ENCODE measurements at regions not wholly inside any gene's neighbourhood (a gene's known extent, or its start where the extent isn't known, plus 50 kb on each side); places are given as distances from the start of the nearest gene placed in this dataset.

DNA sequence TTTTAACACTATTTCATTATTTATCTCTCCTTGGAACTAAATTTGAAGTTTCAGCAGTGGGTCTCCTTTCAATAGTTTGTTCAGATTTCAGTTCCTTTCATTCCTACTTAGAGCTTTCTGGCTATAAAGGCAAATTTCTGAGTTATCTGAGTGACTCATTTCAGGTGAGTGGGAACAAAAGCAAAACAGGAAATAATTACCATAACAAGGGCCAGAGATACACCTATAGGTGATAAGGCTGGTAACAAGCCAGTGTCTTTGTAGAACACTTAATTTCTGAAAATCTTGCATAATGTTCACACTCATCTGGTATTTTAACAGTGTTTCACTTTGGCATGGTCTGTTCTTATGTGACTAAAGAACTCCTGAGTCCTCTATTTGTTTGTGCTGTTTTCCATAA is 64.5 kb upstream of the PRRC2C start:
- H3K4me1 ChIP-seq (ENCODE audit: insufficient read depth) = no peaks in the 10 kb centered on the region
- DNase-seq = no peak
- no peak overlapping the region for H3K27ac ChIP-seq
- H3K4me3 ChIP-seq = no peak overlapping the region
- H3K27me3 ChIP-seq = no peaks in the 10 kb centered on the region
- TF ChIP-seq, protein P1, sequence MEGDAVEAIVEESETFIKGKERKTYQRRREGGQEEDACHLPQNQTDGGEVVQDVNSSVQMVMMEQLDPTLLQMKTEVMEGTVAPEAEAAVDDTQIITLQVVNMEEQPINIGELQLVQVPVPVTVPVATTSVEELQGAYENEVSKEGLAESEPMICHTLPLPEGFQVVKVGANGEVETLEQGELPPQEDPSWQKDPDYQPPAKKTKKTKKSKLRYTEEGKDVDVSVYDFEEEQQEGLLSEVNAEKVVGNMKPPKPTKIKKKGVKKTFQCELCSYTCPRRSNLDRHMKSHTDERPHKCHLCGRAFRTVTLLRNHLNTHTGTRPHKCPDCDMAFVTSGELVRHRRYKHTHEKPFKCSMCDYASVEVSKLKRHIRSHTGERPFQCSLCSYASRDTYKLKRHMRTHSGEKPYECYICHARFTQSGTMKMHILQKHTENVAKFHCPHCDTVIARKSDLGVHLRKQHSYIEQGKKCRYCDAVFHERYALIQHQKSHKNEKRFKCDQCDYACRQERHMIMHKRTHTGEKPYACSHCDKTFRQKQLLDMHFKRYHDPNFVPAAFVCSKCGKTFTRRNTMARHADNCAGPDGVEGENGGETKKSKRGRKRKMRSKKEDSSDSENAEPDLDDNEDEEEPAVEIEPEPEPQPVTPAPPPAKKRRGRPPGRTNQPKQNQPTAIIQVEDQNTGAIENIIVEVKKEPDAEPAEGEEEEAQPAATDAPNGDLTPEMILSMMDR (IDR thresholded peaks at IDR 0.05) = no peak
- TF ChIP-seq EP300 (IDR thresholded peaks at IDR 0.05) (no peak), POLR2A (IDR thresholded peaks at IDR 0.05) (no peak)
- intact Hi-C loops (cut with DNase I) = no loop called here
- no peaks in the 10 kb centered on the region for H3K9me3 ChIP-seq
- H3K36me3 ChIP-seq = no peaks in the 10 kb centered on the region

DNA sequence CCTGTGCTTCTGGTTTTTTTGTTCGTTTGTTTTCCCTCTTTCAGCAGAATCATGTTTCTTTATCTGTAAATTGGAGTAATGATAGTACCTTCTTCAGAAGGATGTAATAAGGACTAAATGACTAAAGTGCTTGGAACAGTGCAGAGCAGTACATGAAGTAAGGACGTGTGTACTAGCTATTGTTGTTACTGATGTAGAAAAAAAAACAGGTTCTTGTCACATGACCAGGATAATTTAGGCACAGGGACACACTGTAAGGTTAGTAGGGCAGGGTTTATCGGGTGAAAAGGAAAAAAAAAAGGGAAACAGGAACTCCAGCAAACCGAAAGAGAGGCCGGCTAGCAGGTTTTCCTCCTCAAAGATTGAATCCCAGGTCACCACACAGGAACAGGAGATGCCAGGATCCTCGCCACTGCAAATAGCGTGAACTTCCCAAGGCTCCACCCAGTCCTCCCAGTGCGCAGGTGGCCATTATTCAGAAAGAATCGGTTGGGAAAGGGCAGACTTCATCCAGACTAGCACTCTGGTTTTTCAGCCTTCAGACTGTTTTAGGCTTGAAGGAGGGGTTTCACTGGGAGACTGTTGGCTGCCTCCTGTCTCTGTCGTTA is 63.8 kb upstream of the PRRC2C start:
- no peak for TF ChIP-seq EP300 (IDR thresholded peaks at IDR 0.05)
- TF ChIP-seq, protein P1 (IDR thresholded peaks at IDR 0.05) = no peak
- no peak for TF ChIP-seq POLR2A (IDR thresholded peaks at IDR 0.05)
- DNase-seq = no peak
- no peaks in the 10 kb centered on the region for H3K27me3 ChIP-seq
- H3K4me1 ChIP-seq (ENCODE audit: insufficient read depth) = no peaks in the 10 kb centered on the region
- 68 to 79% (median 72%) methylated on average over 10 of the region's 10 CpGs for WGBS, 3 donors
- no peak overlapping the region for H3K4me3 ChIP-seq
- no peaks in the 10 kb centered on the region for H3K36me3 ChIP-seq
- H3K27ac ChIP-seq = no peak overlapping the region
- H3K9me3 ChIP-seq = no peaks in the 10 kb centered on the region
- intact Hi-C loops (cut with DNase I) = no loop called here

DNA sequence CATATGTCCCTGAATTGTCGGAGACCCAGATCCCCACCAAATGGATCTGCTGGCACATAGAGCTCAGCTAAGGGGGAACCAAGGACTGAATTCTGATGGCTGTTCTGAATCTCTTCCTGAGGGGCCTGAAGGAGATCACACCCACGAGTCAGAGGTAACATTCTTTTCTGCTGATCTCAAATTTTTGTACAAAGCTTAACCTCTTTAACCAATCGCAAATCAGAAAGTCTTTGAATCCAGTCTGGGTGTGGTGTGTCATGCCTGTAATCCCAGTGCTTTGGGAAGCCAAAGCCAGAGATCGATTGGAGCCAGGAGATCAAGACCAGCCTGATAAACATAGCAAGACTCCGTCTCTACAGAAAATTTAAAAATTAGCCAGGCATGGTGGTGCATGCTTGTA is 62.8 kb upstream of the PRRC2C start:
- Histone ChIP-seq H3K4me3 (no peak overlapping the region), H3K27me3 (no peaks in the 10 kb centered on the region), H3K36me3 (no peaks in the 10 kb centered on the region), H3K4me1 (ENCODE audit: insufficient read depth) (no peaks in the 10 kb centered on the region), H3K9me3 (no peaks in the 10 kb centered on the region), H3K27ac (no peak overlapping the region)
- TF ChIP-seq, protein P1 (IDR thresholded peaks at IDR 0.05) = no peak
- no peak for TF ChIP-seq EP300 (IDR thresholded peaks at IDR 0.05)
- no peak for TF ChIP-seq POLR2A (IDR thresholded peaks at IDR 0.05)
- WGBS, 3 donors = 58 to 65% (median 64%) methylated on average over 5 of the region's 5 CpGs
- DNase-seq = no peak
- intact Hi-C loops (cut with DNase I) = no loop called here

DNA sequence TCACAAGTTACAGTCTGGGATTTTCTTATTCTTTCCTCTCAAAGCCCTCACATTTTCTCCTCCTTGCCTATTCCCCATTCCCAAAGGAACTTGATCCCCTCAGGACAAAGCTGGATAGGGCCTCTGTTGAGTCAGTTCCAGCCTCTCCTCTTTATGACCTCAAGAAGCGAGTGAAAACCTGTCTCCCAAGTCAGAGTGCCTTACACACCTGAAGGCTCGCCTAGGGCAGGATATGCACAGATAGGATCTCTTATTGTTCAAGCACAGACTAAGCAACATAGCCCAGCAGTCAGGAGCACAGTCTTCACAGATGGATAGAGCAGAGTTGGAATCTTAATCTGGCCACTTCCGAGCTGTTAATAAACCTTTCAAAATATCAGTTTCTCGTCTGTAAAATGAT is 60.8 kb upstream of the PRRC2C start:
- no peaks in the 10 kb centered on the region for H3K4me1 ChIP-seq (ENCODE audit: insufficient read depth)
- TF ChIP-seq, protein P1 (IDR thresholded peaks at IDR 0.05) = no peak
- TF ChIP-seq EP300 (IDR thresholded peaks at IDR 0.05) (no peak), POLR2A (IDR thresholded peaks at IDR 0.05) (no peak)
- no peaks in the 10 kb centered on the region for H3K27me3 ChIP-seq
- intact Hi-C loops (cut with DNase I) = no loop called here
- H3K27ac ChIP-seq = no peak overlapping the region
- H3K9me3 ChIP-seq = peaks cover 0 to 5% of the 10 kb centered on the region in 2 donors
- H3K36me3 ChIP-seq = no peaks in the 10 kb centered on the region
- no peak overlapping the region for H3K4me3 ChIP-seq
- DNase-seq = no peak
- WGBS, 3 donors = 76 to 86% (median 82%) methylated on average over 4 of the region's 4 CpGs
